Upper lobe of left lung (tissue), 6 donors: ENCODE measurements at regions not wholly inside any gene's neighbourhood (a gene's known extent, or its start where the extent isn't known, plus 50 kb on each side); places are given as distances from the start of the nearest gene placed in this dataset.

Source experiments
- ATAC-seq, 2 donors: fragments of 200-7000 bp; cut with Tn5 transposase; one replicate each; pipeline ENCODE4 v1.9.1; 2022; ENCODE audit warnings: mild to moderate bottlenecking in 2 of 2, moderate library complexity in 2 of 2; ENCODE audit not compliant: low FRiP score in 2 of 2
- DNase-seq, 2 donors: peaks; one replicate each; pipeline ENCODE4 v3.0.0-alpha.2; 2019 to 2020
- H3K27ac ChIP-seq, 4 donors: fragments of 200-600 bp; sonication (generic); one replicate each; pipeline ENCODE4 v1.5.1; 2016 to 2019
- H3K27me3 ChIP-seq, 4 donors: fragments of 200-600 bp; sonication (generic); one replicate each; pipeline ENCODE4 v1.5.1; 2017 to 2019
- H3K36me3 ChIP-seq, 4 donors: fragments of 200-600 bp; sonication (generic); one replicate each; pipeline ENCODE4 v1.5.1; 2016 to 2019
- H3K4me1 ChIP-seq, 4 donors: fragments of 200-600 bp; sonication (generic); one replicate each; pipeline ENCODE4 v1.5.1; 2018 to 2019
- H3K4me3 ChIP-seq, 4 donors: fragments of 200-600 bp; sonication (generic); one replicate each; pipeline ENCODE4 v1.5.1; 2017 to 2019; ENCODE audit warnings: mild to moderate bottlenecking in 2 of 4, moderate library complexity in 1 of 4
- H3K9me3 ChIP-seq, 4 donors: fragments of 200-600 bp; sonication (generic); one replicate each; pipeline ENCODE4 v1.5.1; 2018 to 2019
- EP300 ChIP-seq, 4 donors: sonication (generic); formaldehyde crosslinking; IDR thresholded peaks; one replicate each; pipeline ENCODE4 v1.5.1; 2017; ENCODE audit warnings: antibody characterized with exemption in 4 of 4, control low read depth in 2 of 4
- POLR2A ChIP-seq, 4 donors: fragments of 450-650 bp; IDR thresholded peaks; one replicate each; pipeline ENCODE4 v1.5.1; 2016 to 2017; ENCODE audit warnings: antibody characterized with exemption in 4 of 4, mild to moderate bottlenecking in 2 of 4
- POLR2AphosphoS5 ChIP-seq, 2 donors: sonication (generic); formaldehyde crosslinking; IDR thresholded peaks; one replicate each; pipeline ENCODE4 v1.5.1; 2017; ENCODE audit warnings: antibody characterized with exemption in 2 of 2
- WGBS, 2 donors: methylation state at CpG; one replicate each; pipeline ENCODE4 v1.1.5; 2017 to 2018; 5-methylcytosine and 5-hydroxymethylcytosine counted together
- TF ChIP-seq, protein P1 (sequence below), 6 experiments: fragments of 450-650 bp in 4 of 6; fragments of 200-600 bp in 2 of 6; sonication (generic) in 2 of 6; IDR thresholded peaks; one replicate each; pipeline ENCODE4 v1.5.1; 2016 to 2019; ENCODE audit warnings: antibody characterized with exemption in 6 of 6
- donor health status: DM: no; HTN: no; CAD: no; lungs with moderate emphysema.
- donor health status: DM: no; HTN: yes; CAD: no; lungs with severe emphysema.

DNA sequence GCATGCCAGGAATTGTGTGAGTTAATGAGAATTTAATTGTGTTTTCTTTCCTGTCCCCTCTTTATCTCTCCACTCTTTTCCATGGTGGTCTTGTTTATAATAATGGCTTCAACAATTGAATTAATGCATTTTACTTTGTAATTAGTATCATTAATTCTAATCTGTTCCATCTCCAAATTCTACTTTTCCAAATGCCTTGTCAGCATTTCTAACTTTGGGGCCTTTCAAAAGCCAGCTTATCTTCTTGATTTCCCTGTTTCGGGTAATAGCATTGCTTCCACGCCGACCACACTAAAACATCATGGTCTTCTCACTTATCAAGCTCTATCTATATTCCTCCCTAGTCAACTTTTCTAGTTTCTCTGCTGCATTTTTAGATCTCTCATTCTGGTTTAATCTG lies 54.2 kb upstream of the RMST start:
- no peaks in the 10 kb centered on the region for H3K4me1 ChIP-seq
- DNase-seq, result no peak
- H3K27ac ChIP-seq, result no peak overlapping the region
- ATAC-seq, result no peak
- TF ChIP-seq POLR2A (IDR thresholded peaks at IDR 0.05), result no peak
- TF ChIP-seq, protein P1, sequence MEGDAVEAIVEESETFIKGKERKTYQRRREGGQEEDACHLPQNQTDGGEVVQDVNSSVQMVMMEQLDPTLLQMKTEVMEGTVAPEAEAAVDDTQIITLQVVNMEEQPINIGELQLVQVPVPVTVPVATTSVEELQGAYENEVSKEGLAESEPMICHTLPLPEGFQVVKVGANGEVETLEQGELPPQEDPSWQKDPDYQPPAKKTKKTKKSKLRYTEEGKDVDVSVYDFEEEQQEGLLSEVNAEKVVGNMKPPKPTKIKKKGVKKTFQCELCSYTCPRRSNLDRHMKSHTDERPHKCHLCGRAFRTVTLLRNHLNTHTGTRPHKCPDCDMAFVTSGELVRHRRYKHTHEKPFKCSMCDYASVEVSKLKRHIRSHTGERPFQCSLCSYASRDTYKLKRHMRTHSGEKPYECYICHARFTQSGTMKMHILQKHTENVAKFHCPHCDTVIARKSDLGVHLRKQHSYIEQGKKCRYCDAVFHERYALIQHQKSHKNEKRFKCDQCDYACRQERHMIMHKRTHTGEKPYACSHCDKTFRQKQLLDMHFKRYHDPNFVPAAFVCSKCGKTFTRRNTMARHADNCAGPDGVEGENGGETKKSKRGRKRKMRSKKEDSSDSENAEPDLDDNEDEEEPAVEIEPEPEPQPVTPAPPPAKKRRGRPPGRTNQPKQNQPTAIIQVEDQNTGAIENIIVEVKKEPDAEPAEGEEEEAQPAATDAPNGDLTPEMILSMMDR (IDR thresholded peaks at IDR 0.05), result no peak
- no peak for TF ChIP-seq POLR2AphosphoS5 (IDR thresholded peaks at IDR 0.05)
- no peak for TF ChIP-seq EP300 (IDR thresholded peaks at IDR 0.05)
- 67 to 97% methylated on average over 3 of the region's 3 CpGs for WGBS, 2 donors
- H3K4me3 ChIP-seq, result no peak overlapping the region
- no peaks in the 10 kb centered on the region for H3K9me3 ChIP-seq
- no peaks in the 10 kb centered on the region for H3K27me3 ChIP-seq
- no peaks in the 10 kb centered on the region for H3K36me3 ChIP-seq

DNA sequence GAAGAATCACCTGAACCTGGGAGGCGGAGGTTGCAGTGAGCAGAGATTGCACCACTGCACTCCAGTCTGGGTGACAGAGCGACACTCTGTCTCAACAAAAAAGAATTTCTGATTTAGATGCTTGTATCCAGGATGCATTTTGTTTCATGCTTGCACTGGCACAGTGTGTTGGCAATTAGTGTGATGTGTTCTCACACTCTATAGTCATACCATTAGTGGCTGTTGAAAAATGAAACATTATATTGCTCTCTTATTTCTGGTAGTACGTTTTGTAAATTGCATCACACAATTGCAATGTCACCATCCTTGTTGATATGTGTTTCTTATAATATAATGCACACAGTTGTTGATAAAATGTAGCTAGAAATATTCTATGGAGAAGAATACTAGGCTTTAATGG lies 51.3 kb upstream of the RMST start:
- TF ChIP-seq EP300 (IDR thresholded peaks at IDR 0.05) (no peak), POLR2A (IDR thresholded peaks at IDR 0.05) (no peak), POLR2AphosphoS5 (IDR thresholded peaks at IDR 0.05) (no peak)
- TF ChIP-seq, protein P1 (IDR thresholded peaks at IDR 0.05), result no peak
- H3K27ac ChIP-seq, result no peak overlapping the region
- no peaks in the 10 kb centered on the region for H3K27me3 ChIP-seq
- 71 to 78% methylated on average over 3 of the region's 3 CpGs for WGBS, 2 donors
- ATAC-seq (no peak), DNase-seq (no peak)
- no peak overlapping the region for H3K4me3 ChIP-seq
- no peaks in the 10 kb centered on the region for H3K36me3 ChIP-seq
- H3K9me3 ChIP-seq, result no peaks in the 10 kb centered on the region
- H3K4me1 ChIP-seq, result no peaks in the 10 kb centered on the region
